Upper lobe of right lung (tissue), 1 donor: ENCODE measurements at regions not wholly inside any gene's neighbourhood (a gene's known extent, or its start where the extent isn't known, plus 50 kb on each side); places are given as distances from the start of the nearest gene placed in this dataset.

Source experiments
- ATAC-seq: fragments of 200-7000 bp; cut with Tn5 transposase; one replicate; pipeline ENCODE4 v1.9.1; 2020; ENCODE audit warnings: mild to moderate bottlenecking, moderate library complexity
- DNase-seq: peaks from one replicate; pipeline ENCODE4 v3.0.0-alpha.2; 2020
- H3K27ac ChIP-seq: fragments of 200-600 bp; one replicate; pipeline ENCODE4 v1.8.0; 2022
- H3K27me3 ChIP-seq: fragments of 200-600 bp; one replicate; pipeline ENCODE4 v1.8.0; 2022; ENCODE audit warnings: mild to moderate bottlenecking
- H3K36me3 ChIP-seq: fragments of 200-600 bp; one replicate; pipeline ENCODE4 v1.8.0; 2022
- H3K4me1 ChIP-seq: fragments of 200-600 bp; one replicate; pipeline ENCODE4 v1.8.0; 2022
- H3K4me3 ChIP-seq: fragments of 200-600 bp; one replicate; pipeline ENCODE4 v1.8.0; 2022; ENCODE audit warnings: mild to moderate bottlenecking
- H3K9me3 ChIP-seq: fragments of 200-600 bp; one replicate; pipeline ENCODE4 v1.8.0; 2022
- CTCF ChIP-seq: fragments of 200-600 bp; IDR thresholded peaks from one replicate; pipeline ENCODE4 v1.8.0; 2022; ENCODE audit warnings: antibody characterized with exemption
- intact Hi-C: fragments of 100-400 bp; cut with DNase I; formaldehyde crosslinking; loops from one replicate; pipeline ENCODE4 v1.11.0; 2022
- donor health status: DM: no; HTN: yes; CAD: no; lungs with severe emphysema.

GRCh38 chr1:83802460-83803152 is 196.3 kb downstream of the TTLL7 start:
- Histone ChIP-seq H3K36me3 (no peaks in the 10 kb centered on the region), H3K9me3 (no peaks in the 10 kb centered on the region), H3K4me3 (no peak overlapping the region), H3K27ac (no peak overlapping the region), H3K4me1 (no peaks in the 10 kb centered on the region), H3K27me3 (no peaks in the 10 kb centered on the region)
- ATAC-seq (no peak), DNase-seq (no peak)
- no peak for TF ChIP-seq CTCF
- intact Hi-C loops, result no loop called here

- H3K4me1 ChIP-seq, result no peaks in the 10 kb centered on the region
- no peak overlapping the region for H3K27ac ChIP-seq
- intact Hi-C loops, result no loop called here
- H3K36me3 ChIP-seq, result no peaks in the 10 kb centered on the region
- no peaks in the 10 kb centered on the region for H3K9me3 ChIP-seq
- ATAC-seq (no peak), DNase-seq (no peak)
- no peaks in the 10 kb centered on the region for H3K27me3 ChIP-seq
- TF ChIP-seq CTCF, result no peak
- no peak overlapping the region for H3K4me3 ChIP-seq
Measured at GRCh38 chr1:83802023-83802422, 196.9 kb downstream of the TTLL7 start.

- Histone ChIP-seq H3K9me3 (no peaks in the 10 kb centered on the region), H3K4me3 (no peak overlapping the region), H3K27me3 (no peaks in the 10 kb centered on the region), H3K36me3 (no peaks in the 10 kb centered on the region), H3K27ac (no peak overlapping the region), H3K4me1 (no peaks in the 10 kb centered on the region)
- no peak for TF ChIP-seq CTCF
- ATAC-seq, result no peak
- DNase-seq, result no peak
- intact Hi-C loops, result no loop called here
Measured at GRCh38 chr1:83800066-83800465, 198.9 kb downstream of the TTLL7 start.

GRCh38 chr1:83799594-83799993 is 199.3 kb downstream of the TTLL7 start:
- DNase-seq, result no peak
- no peaks in the 10 kb centered on the region for H3K27me3 ChIP-seq
- TF ChIP-seq CTCF, result no peak
- no peaks in the 10 kb centered on the region for H3K36me3 ChIP-seq
- intact Hi-C loops, result no loop called here
- H3K27ac ChIP-seq, result no peak overlapping the region
- no peaks in the 10 kb centered on the region for H3K9me3 ChIP-seq
- no peak for ATAC-seq
- H3K4me3 ChIP-seq, result no peak overlapping the region
- no peaks in the 10 kb centered on the region for H3K4me1 ChIP-seq

- no peak for ATAC-seq
- H3K4me1 ChIP-seq, result no peaks in the 10 kb centered on the region
- no peaks in the 10 kb centered on the region for H3K36me3 ChIP-seq
- DNase-seq, result no peak
- intact Hi-C loops, result no loop called here
- no peak overlapping the region for H3K27ac ChIP-seq
- no peaks in the 10 kb centered on the region for H3K9me3 ChIP-seq
- no peaks in the 10 kb centered on the region for H3K27me3 ChIP-seq
- H3K4me3 ChIP-seq, result no peak overlapping the region
- TF ChIP-seq CTCF, result no peak
Measured at GRCh38 chr1:83798965-83799364, 200.0 kb downstream of the TTLL7 start.

- H3K27ac ChIP-seq, result no peak overlapping the region
- no peak for ATAC-seq
Measured at GRCh38 chr1:83796409-83796808, 202.5 kb downstream of the TTLL7 start.

More at GRCh38 chr1:83796409-83796808, 202.5 kb downstream of the TTLL7 start:
- DNase-seq, result no peak
- intact Hi-C loops, result no loop called here
- Histone ChIP-seq H3K9me3 (no peaks in the 10 kb centered on the region), H3K4me1 (no peaks in the 10 kb centered on the region), H3K4me3 (no peak overlapping the region), H3K36me3 (no peaks in the 10 kb centered on the region), H3K27me3 (no peaks in the 10 kb centered on the region)
- no peak for TF ChIP-seq CTCF
